Hepatocyte (in vitro differentiated cells): ENCODE measurements at regions not wholly inside any gene's neighbourhood (a gene's known extent, or its start where the extent isn't known, plus 50 kb on each side); places are given as distances from the start of the nearest gene placed in this dataset.

ENCODE experiments used
- CTCF ChIP-seq: fragments of 200-600 bp; sonication (generic); IDR thresholded peaks from 2 replicates; pipeline ENCODE4 v1.5.1; 2016; ENCODE audit warnings: antibody characterized with exemption, mild to moderate bottlenecking; ENCODE audit not compliant: poor library complexity
- EZH2 ChIP-seq: fragments of 200-600 bp; sonication (generic); IDR thresholded peaks from 2 replicates; pipeline ENCODE4 v1.6.1; 2016; ENCODE audit warnings: antibody characterized with exemption, mild to moderate bottlenecking, borderline replicate concordance
- EZH2phosphoT487 ChIP-seq: fragments of 200-600 bp; sonication (generic); IDR thresholded peaks from one replicate; pipeline ENCODE4 v1.6.1; 2018; ENCODE audit warnings: antibody characterized with exemption, mild to moderate bottlenecking, low read depth, moderate library complexity; ENCODE audit not compliant: unreplicated experiment, severe bottlenecking

DNA sequence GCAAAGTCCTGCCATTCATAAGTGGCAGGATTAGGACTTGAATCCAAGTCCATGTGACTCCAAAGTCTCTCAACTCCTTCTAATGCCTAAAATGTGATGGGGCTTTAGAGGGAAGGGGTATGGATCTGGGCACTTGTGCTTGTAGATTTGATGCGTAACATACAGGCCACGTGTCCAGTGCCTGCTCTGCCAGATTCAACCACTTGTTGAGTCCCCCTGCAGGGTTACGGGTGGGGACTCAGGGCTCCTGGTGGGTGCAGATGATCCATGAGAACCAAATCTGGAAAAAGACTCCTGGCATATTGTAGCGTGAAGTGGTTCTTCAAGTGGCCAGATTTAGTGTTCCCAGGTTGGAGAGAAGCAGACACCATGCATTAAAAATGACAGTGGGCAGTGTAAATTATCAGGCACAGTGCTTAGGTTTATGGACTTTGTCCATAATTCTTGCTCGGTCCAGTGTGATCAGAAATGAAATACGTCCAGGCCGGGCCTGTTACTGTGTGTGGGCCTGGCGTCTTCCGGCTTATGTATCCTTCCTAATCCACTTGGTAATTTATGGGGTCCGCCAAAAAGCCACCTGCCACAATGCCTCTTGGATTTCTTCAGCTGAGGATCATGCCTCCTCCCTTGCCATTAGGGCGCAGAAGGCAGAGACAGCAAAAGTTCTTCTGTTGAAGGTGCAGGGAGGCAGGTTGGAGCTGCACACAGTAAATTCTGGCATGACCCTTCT lies 51.2 kb upstream of the LRP8 start:
- TF ChIP-seq EZH2 (no peak), CTCF (no peak), EZH2phosphoT487 (no peak)
